Activated B cell treated with CpG ODN at 0.5 μM for 24 hours (primary cell): ENCODE measurements at regions not wholly inside any gene's neighbourhood (a gene's known extent, or its start where the extent isn't known, plus 50 kb on each side); places are given as distances from the start of the nearest gene placed in this dataset.

ENCODE experiments used
- ATAC-seq: fragments of 200-7000 bp; cut with Tn5 transposase; one replicate; pipeline ENCODE4 v1.10.0; 2021; ENCODE audit warnings: low read depth, mild to moderate bottlenecking, moderate library complexity
- CTCF ChIA-PET: fragments of 350-600 bp; sonication (Branson Sonifier 250); formaldehyde crosslinking; loops from one replicate; lab custom pipeline; 2021; ENCODE audit warnings: antibody characterized with exemption; lab: Charles Lee
- POLR2A ChIA-PET: fragments of 350-600 bp; sonication (Branson Sonifier 250); formaldehyde crosslinking; loops from one replicate; lab custom pipeline; 2021; ENCODE audit warnings: antibody characterized with exemption; lab: Charles Lee
- DNase-seq: peaks from one replicate; pipeline ENCODE4 v3.0.0; 2022
- H3K27ac Mint-ChIP-seq: one replicate; pipeline ENCODE4 v1.8.0; 2020; ENCODE audit warnings: mixed read lengths
- H3K27me3 Mint-ChIP-seq: one replicate; pipeline ENCODE4 v1.8.0; 2021; ENCODE audit warnings: mixed read lengths
- H3K36me3 Mint-ChIP-seq: one replicate; pipeline ENCODE4 v1.8.0; 2021; ENCODE audit warnings: low read depth, mixed read lengths
- H3K4me1 Mint-ChIP-seq: one replicate; pipeline ENCODE4 v1.8.0; 2021; ENCODE audit warnings: mixed read lengths
- H3K4me3 Mint-ChIP-seq: one replicate; pipeline ENCODE4 v1.8.0; 2020; ENCODE audit warnings: mild to moderate bottlenecking, mixed read lengths
- H3K9me3 Mint-ChIP-seq: one replicate; pipeline ENCODE4 v1.8.0; 2020; ENCODE audit warnings: mixed read lengths
- CTCF ChIP-seq: fragments of 200-600 bp; IDR thresholded peaks from one replicate; pipeline ENCODE4 v1.8.0; 2022; ENCODE audit warnings: antibody characterized with exemption, mild to moderate bottlenecking
- intact Hi-C: fragments of 100-400 bp; cut with micrococcal nuclease; formaldehyde crosslinking; loops from one replicate; pipeline ENCODE4 v1.15.1; 2024

GRCh38 chr7:136136906-136137454 lies 159.8 kb upstream of the MTPN start:
- H3K9me3 Mint-ChIP-seq, result no peaks in the 10 kb centered on the region
- TF ChIP-seq CTCF, result no peak
- no peaks in the 10 kb centered on the region for H3K4me1 Mint-ChIP-seq
- H3K36me3 Mint-ChIP-seq, result no peaks in the 10 kb centered on the region
- no peaks in the 10 kb centered on the region for H3K27me3 Mint-ChIP-seq
- ATAC-seq, result no peak
- POLR2A ChIA-PET, result no interaction called here
- no peak for DNase-seq
- intact Hi-C loops, result no loop called here
- H3K4me3 Mint-ChIP-seq, result no peak overlapping the region
- H3K27ac Mint-ChIP-seq, result no peak overlapping the region
- CTCF ChIA-PET, result no interaction called here

GRCh38 chr7:136134503-136134902 lies 157.3 kb upstream of the MTPN start:
- POLR2A ChIA-PET, result no interaction called here
- Mint-ChIP-seq H3K36me3 (no peaks in the 10 kb centered on the region), H3K9me3 (no peaks in the 10 kb centered on the region), H3K4me3 (no peak overlapping the region), H3K27ac (no peak overlapping the region), H3K4me1 (no peaks in the 10 kb centered on the region), H3K27me3 (no peaks in the 10 kb centered on the region)
- intact Hi-C loops, result no loop called here
- DNase-seq (no peak), ATAC-seq (no peak)
- CTCF ChIA-PET, result no interaction called here
- no peak for TF ChIP-seq CTCF

GRCh38 chr7:136133551-136133950 lies 156.4 kb upstream of the MTPN start:
- Mint-ChIP-seq H3K4me3 (no peak overlapping the region), H3K9me3 (no peaks in the 10 kb centered on the region), H3K4me1 (no peaks in the 10 kb centered on the region), H3K27me3 (no peaks in the 10 kb centered on the region), H3K36me3 (no peaks in the 10 kb centered on the region), H3K27ac (no peak overlapping the region)
- CTCF ChIA-PET, result no interaction called here
- ATAC-seq (no peak), DNase-seq (no peak)
- intact Hi-C loops, result no loop called here
- no peak for TF ChIP-seq CTCF
- POLR2A ChIA-PET, result no interaction called here

- no peak overlapping the region for H3K27ac Mint-ChIP-seq
- DNase-seq (no peak), ATAC-seq (no peak)
- TF ChIP-seq CTCF, result no peak
- no peaks in the 10 kb centered on the region for H3K9me3 Mint-ChIP-seq
- no peaks in the 10 kb centered on the region for H3K4me1 Mint-ChIP-seq
- H3K27me3 Mint-ChIP-seq, result no peaks in the 10 kb centered on the region
- CTCF ChIA-PET, result no interaction called here
- no peaks in the 10 kb centered on the region for H3K36me3 Mint-ChIP-seq
- H3K4me3 Mint-ChIP-seq, result no peak overlapping the region
- intact Hi-C loops, result no loop called here
- POLR2A ChIA-PET, result no interaction called here
Measured at GRCh38 chr7:136131304-136131630, 154.1 kb upstream of the MTPN start.

- Mint-ChIP-seq H3K4me1 (no peaks in the 10 kb centered on the region), H3K27me3 (no peaks in the 10 kb centered on the region), H3K27ac (no peak overlapping the region), H3K4me3 (no peak overlapping the region), H3K36me3 (no peaks in the 10 kb centered on the region), H3K9me3 (no peaks in the 10 kb centered on the region)
- CTCF ChIA-PET, result no interaction called here
- no peak for TF ChIP-seq CTCF
- intact Hi-C loops, result no loop called here
- POLR2A ChIA-PET, result no interaction called here
- DNase-seq (no peak), ATAC-seq (no peak)
Measured at GRCh38 chr7:136130511-136131303, 153.5 kb upstream of the MTPN start.
